ENCODE measurements at regions not wholly inside any gene's neighbourhood (a gene's known extent, or its start where the extent isn't known, plus 50 kb on each side); places are given as distances from the start of the nearest gene placed in this dataset.
"Not testable (repeated sequence)": the region's sequence is repeated elsewhere in the genome, so short reads cannot be mapped to it uniquely, and the experiment has no call there.

DNA sequence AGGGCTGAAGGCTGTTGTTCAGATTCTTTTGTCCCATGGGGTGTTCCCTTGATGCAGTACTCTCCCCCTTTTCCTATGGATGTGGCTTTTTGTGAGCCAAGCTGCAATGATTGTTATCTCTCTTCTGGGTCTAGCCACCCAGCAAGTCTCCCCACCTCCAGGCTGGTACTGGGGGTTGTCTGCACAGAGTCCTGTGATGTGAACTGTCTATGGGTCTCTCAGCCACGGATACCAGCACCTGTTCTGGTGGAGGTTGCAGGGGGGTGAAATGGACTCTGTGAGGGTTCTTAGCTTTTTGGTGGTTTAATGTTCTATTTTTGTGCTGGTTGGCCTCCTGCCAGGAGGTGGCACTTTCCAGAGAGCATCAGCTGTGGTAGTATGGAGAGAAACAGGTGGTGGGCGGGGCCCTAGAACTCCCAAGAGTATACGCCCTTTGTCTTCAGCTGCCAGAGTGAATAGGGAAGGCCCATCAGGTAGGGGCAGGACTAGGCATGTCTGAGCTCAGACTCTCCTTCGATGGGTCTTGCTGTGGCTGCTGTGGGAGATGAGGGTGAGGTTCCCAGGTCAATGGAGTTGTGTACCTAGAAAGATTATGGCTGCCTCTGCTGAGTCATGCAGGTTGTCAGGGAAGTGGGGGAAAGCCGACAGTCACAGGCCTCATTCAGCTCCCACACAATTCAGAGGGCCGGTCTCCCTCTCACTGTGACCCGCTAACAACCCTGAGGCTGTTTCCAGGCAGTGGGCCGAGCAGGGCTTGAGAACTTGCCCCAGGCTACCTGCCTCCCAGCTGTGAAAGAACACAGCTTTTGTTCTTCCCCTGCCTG, 87.4 kb downstream of the DLEU7 start:
- TF ChIP-seq POLR2AphosphoS5 (IDR thresholded peaks at IDR 0.05); POLR2A (IDR thresholded peaks at IDR 0.05); EP300 (IDR thresholded peaks at IDR 0.05; ENCODE audit: low read depth): not testable (repeated sequence)
- TF ChIP-seq, protein P1, sequence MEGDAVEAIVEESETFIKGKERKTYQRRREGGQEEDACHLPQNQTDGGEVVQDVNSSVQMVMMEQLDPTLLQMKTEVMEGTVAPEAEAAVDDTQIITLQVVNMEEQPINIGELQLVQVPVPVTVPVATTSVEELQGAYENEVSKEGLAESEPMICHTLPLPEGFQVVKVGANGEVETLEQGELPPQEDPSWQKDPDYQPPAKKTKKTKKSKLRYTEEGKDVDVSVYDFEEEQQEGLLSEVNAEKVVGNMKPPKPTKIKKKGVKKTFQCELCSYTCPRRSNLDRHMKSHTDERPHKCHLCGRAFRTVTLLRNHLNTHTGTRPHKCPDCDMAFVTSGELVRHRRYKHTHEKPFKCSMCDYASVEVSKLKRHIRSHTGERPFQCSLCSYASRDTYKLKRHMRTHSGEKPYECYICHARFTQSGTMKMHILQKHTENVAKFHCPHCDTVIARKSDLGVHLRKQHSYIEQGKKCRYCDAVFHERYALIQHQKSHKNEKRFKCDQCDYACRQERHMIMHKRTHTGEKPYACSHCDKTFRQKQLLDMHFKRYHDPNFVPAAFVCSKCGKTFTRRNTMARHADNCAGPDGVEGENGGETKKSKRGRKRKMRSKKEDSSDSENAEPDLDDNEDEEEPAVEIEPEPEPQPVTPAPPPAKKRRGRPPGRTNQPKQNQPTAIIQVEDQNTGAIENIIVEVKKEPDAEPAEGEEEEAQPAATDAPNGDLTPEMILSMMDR (IDR thresholded peaks at IDR 0.05) = not testable (repeated sequence)

Data from transverse colon (tissue), 4 donors.